Spleen (tissue), 11 donors: ENCODE measurements at regions not wholly inside any gene's neighbourhood (a gene's known extent, or its start where the extent isn't known, plus 50 kb on each side); places are given as distances from the start of the nearest gene placed in this dataset.

Experiments used
- DNase-seq: peaks from one replicate; pipeline ENCODE4 v3.0.0-alpha.2; 2020
- H3K27ac ChIP-seq, 8 donors: fragments of 200-600 bp; sonication (generic) in 7 of 8; 1 replicate in 4 of 8; 2 replicates in 4 of 8; pipeline versions ENCODE4 v1.5.0 to v1.8.0; 2016 to 2021; ENCODE audit warnings: inconsistent platforms in 4 of 8, mild to moderate bottlenecking in 4 of 8, moderate library complexity in 1 of 8
- H3K27me3 ChIP-seq, 7 donors: fragments of 200-600 bp; sonication (generic) in 6 of 7; replicated peaks in 1 of 7; 1 replicate in 4 of 7; 2 replicates in 3 of 7; pipeline versions ENCODE4 v1.5.0 to v1.8.0; 2016 to 2021; ENCODE audit warnings: inconsistent platforms in 3 of 7, mild to moderate bottlenecking in 1 of 7
- H3K36me3 ChIP-seq, 6 donors: fragments of 200-600 bp; sonication (generic) in 5 of 6; 1 replicate in 4 of 6; 2 replicates in 2 of 6; pipeline versions ENCODE4 v1.5.0 to v1.8.0; 2016 to 2021; ENCODE audit warnings: inconsistent platforms in 2 of 6
- H3K4me1 ChIP-seq, 6 donors: fragments of 200-600 bp; sonication (generic) in 5 of 6; 1 replicate in 3 of 6; 2 replicates in 3 of 6; pipeline versions ENCODE4 v1.5.0 to v1.8.0; 2016 to 2021; ENCODE audit warnings: inconsistent platforms in 3 of 6
- H3K4me3 ChIP-seq, 8 donors: fragments of 200-600 bp; sonication (generic) in 7 of 8; 1 replicate in 4 of 8; 2 replicates in 4 of 8; pipeline versions ENCODE4 v1.5.0 to v1.8.0; 2016 to 2021; ENCODE audit warnings: inconsistent platforms in 4 of 8, mild to moderate bottlenecking in 4 of 8, moderate library complexity in 2 of 8
- H3K9me3 ChIP-seq, 8 donors: fragments of 200-600 bp; sonication (generic) in 7 of 8; 1 replicate in 4 of 8; 2 replicates in 4 of 8; pipeline versions ENCODE4 v1.5.0 to v1.8.0; 2016 to 2021; ENCODE audit warnings: inconsistent platforms in 4 of 8
- CTCF ChIP-seq, 11 experiments: fragments of 200-600 bp in 7 of 11; fragments of 450-650 bp in 4 of 11; sonication (generic) in 4 of 11; IDR thresholded peaks in 8 of 11; conservative IDR thresholded peaks in 3 of 11; 1 replicate in 7 of 11; 2 replicates in 4 of 11; pipeline versions ENCODE4 v1.4.0 to v1.8.0; 2016 to 2021; ENCODE audit warnings: antibody characterized with exemption in 11 of 11, inconsistent platforms in 4 of 11, mild to moderate bottlenecking in 1 of 11
- POLR2A ChIP-seq, 3 donors: fragments of 450-650 bp; IDR thresholded peaks; one replicate each; pipeline ENCODE4 v1.5.1; 2017; ENCODE audit warnings: antibody characterized with exemption in 3 of 3, mild to moderate bottlenecking in 1 of 3
- POLR2AphosphoS5 ChIP-seq, 3 donors: sonication (generic); formaldehyde crosslinking; IDR thresholded peaks; one replicate each; pipeline ENCODE4 v1.5.1; 2017; ENCODE audit warnings: antibody characterized with exemption in 3 of 3
- WGBS, 5 donors: extraction: QIAGEN DNeasy Blood & Tissue Kit in 3 of 5; methylation state at CpG; one replicate each; pipeline versions ENCODE4 v1.1.5 to v1.1.7; 2013 to 2018; 5-methylcytosine and 5-hydroxymethylcytosine counted together
- intact Hi-C: fragments of 100-400 bp; cut with DNase I; formaldehyde crosslinking; loops from one replicate; pipeline ENCODE4 v1.15.0; 2023; ENCODE audit warnings: low total_unique reads
- donor health status: healthy with polysubstance abuse.
- donor health status: DM: no; HTN: no; CAD: no; lungs with moderate emphysema.
- donor health status: DM: no; HTN: no; CAD: no.
- donor health status: Bipolar disorder and iron deficiency.
- donor health status: healthy.
- donor health status: DM: no; HTN: no; CAD: no.
- donor health status: DM: yes; HTN: yes; CAD: no.

- H3K4me1 ChIP-seq: no peaks in the 10 kb centered on the region
- intact Hi-C loops: no loop called here
- TF ChIP-seq CTCF (IDR thresholded peaks at IDR 0.05 in 8 of 11, conservative IDR thresholded peaks at IDR 0.05 in 3 of 11): no peak
- 85 to 94% (median 89%) methylated on average over 3 of the region's 3 CpGs for WGBS, 5 donors
- H3K27me3 ChIP-seq: no peaks in the 10 kb centered on the region
- no peaks in the 10 kb centered on the region for H3K36me3 ChIP-seq
- H3K27ac ChIP-seq: no peak overlapping the region
- H3K9me3 ChIP-seq: peaks cover 0 to 3% (median 0%) of the 10 kb centered on the region in 8 donors
- no peak overlapping the region for H3K4me3 ChIP-seq
- DNase-seq: no peak
Measured at GRCh38 chr5:24141046-24141445, 503.7 kb downstream of the CDH10 start.

- peaks cover 0 to 8% (median 0%) of the 10 kb centered on the region in 8 donors for H3K9me3 ChIP-seq
- no peak overlapping the region for H3K4me3 ChIP-seq
- no peaks in the 10 kb centered on the region for H3K4me1 ChIP-seq
- H3K27me3 ChIP-seq: no peaks in the 10 kb centered on the region
- DNase-seq: no peak
- 67 to 88% (median 78%) methylated on average over 2 of the region's 2 CpGs for WGBS, 5 donors
- TF ChIP-seq POLR2A (IDR thresholded peaks at IDR 0.05) (no peak), POLR2AphosphoS5 (IDR thresholded peaks at IDR 0.05) (no peak), CTCF (IDR thresholded peaks at IDR 0.05 in 8 of 11, conservative IDR thresholded peaks at IDR 0.05 in 3 of 11) (no peak)
- no peaks in the 10 kb centered on the region for H3K36me3 ChIP-seq
- intact Hi-C loops: no loop called here
- H3K27ac ChIP-seq: no peak overlapping the region
Measured at GRCh38 chr5:24142341-24142740, 502.4 kb downstream of the CDH10 start.

GRCh38 chr5:24145806-24146205 lies 499.0 kb downstream of the CDH10 start:
- no peaks in the 10 kb centered on the region for H3K4me1 ChIP-seq
- no peak overlapping the region for H3K4me3 ChIP-seq
- intact Hi-C loops: no loop called here
- H3K27me3 ChIP-seq: no peaks in the 10 kb centered on the region
- 81 to 93% (median 90%) methylated on average over 2 of the region's 2 CpGs for WGBS, 5 donors
- DNase-seq: no peak
- H3K9me3 ChIP-seq: peaks cover 0 to 5% (median 0%) of the 10 kb centered on the region in 8 donors
- no peak overlapping the region for H3K27ac ChIP-seq
- no peak for TF ChIP-seq POLR2AphosphoS5 (IDR thresholded peaks at IDR 0.05)
- TF ChIP-seq CTCF (IDR thresholded peaks at IDR 0.05 in 8 of 11, conservative IDR thresholded peaks at IDR 0.05 in 3 of 11): no peak
- TF ChIP-seq POLR2A (IDR thresholded peaks at IDR 0.05): no peak
- no peaks in the 10 kb centered on the region for H3K36me3 ChIP-seq

- DNase-seq: no peak
- Histone ChIP-seq H3K9me3 (peaks cover 0 to 14% (median 2%) of the 10 kb centered on the region in 8 donors), H3K4me1 (no peaks in the 10 kb centered on the region), H3K36me3 (no peaks in the 10 kb centered on the region), H3K27me3 (no peaks in the 10 kb centered on the region), H3K4me3 (no peak overlapping the region), H3K27ac (no peak overlapping the region)
- intact Hi-C loops: no loop called here
- TF ChIP-seq CTCF (IDR thresholded peaks at IDR 0.05 in 8 of 11, conservative IDR thresholded peaks at IDR 0.05 in 3 of 11) (no peak), POLR2AphosphoS5 (IDR thresholded peaks at IDR 0.05) (no peak), POLR2A (IDR thresholded peaks at IDR 0.05) (no peak)
- WGBS, 5 donors: 71 to 85% (median 77%) methylated on average over 2 of the region's 2 CpGs
Measured at GRCh38 chr5:24161559-24161958, 483.2 kb downstream of the CDH10 start.
